Calu3 (cell line): ENCODE measurements at regions not wholly inside any gene's neighbourhood (a gene's known extent, or its start where the extent isn't known, plus 50 kb on each side); places are given as distances from the start of the nearest gene placed in this dataset.
"Not testable (repeated sequence)": the region's sequence is repeated elsewhere in the genome, so short reads cannot be mapped to it uniquely, and the experiment has no call there.

Source experiments
- BruUV-seq: library from RNA; stranded (reverse); fragments of 400-500 nt; replicated peaks from 2 replicates; lab custom pipeline; 2021; lab: Mats Ljungman, UMichigan
- CTCF ChIA-PET: fragments of 300-600 bp; sonication (Branson Sonifier 250); formaldehyde crosslinking; loops from one replicate; lab custom pipeline; 2022; ENCODE audit warnings: antibody characterized with exemption; lab: Charles Lee
- DNase-seq: peaks from one replicate; pipeline ENCODE4 v3.0.0; 2022
- H3K27ac Mint-ChIP-seq: one replicate; pipeline ENCODE4 v1.8.0; 2022; ENCODE audit warnings: mixed read lengths; ENCODE audit not compliant: unreplicated experiment
- H3K27me3 Mint-ChIP-seq: one replicate; pipeline ENCODE4 v1.8.0; 2022; ENCODE audit warnings: mixed read lengths; ENCODE audit not compliant: unreplicated experiment
- H3K36me3 Mint-ChIP-seq: one replicate; pipeline ENCODE4 v1.8.0; 2022; ENCODE audit warnings: mild to moderate bottlenecking, moderate library complexity, mixed read lengths; ENCODE audit not compliant: insufficient read depth, unreplicated experiment
- H3K4me1 Mint-ChIP-seq: one replicate; pipeline ENCODE4 v1.8.0; 2022; ENCODE audit warnings: mild to moderate bottlenecking, low read depth, mixed read lengths; ENCODE audit not compliant: unreplicated experiment
- H3K4me3 Mint-ChIP-seq: one replicate; pipeline ENCODE4 v1.8.0; 2022; ENCODE audit warnings: mild to moderate bottlenecking, low read depth, moderate library complexity, mixed read lengths; ENCODE audit not compliant: unreplicated experiment
- H3K9me3 Mint-ChIP-seq: one replicate; pipeline ENCODE4 v1.8.0; 2022; ENCODE audit warnings: low read depth, mixed read lengths; ENCODE audit not compliant: unreplicated experiment
- intact Hi-C: fragments of 100-400 bp; cut with micrococcal nuclease; formaldehyde crosslinking; loops from one replicate; pipeline ENCODE4 v1.10.0; 2022; ENCODE audit not compliant: unreplicated experiment

DNA sequence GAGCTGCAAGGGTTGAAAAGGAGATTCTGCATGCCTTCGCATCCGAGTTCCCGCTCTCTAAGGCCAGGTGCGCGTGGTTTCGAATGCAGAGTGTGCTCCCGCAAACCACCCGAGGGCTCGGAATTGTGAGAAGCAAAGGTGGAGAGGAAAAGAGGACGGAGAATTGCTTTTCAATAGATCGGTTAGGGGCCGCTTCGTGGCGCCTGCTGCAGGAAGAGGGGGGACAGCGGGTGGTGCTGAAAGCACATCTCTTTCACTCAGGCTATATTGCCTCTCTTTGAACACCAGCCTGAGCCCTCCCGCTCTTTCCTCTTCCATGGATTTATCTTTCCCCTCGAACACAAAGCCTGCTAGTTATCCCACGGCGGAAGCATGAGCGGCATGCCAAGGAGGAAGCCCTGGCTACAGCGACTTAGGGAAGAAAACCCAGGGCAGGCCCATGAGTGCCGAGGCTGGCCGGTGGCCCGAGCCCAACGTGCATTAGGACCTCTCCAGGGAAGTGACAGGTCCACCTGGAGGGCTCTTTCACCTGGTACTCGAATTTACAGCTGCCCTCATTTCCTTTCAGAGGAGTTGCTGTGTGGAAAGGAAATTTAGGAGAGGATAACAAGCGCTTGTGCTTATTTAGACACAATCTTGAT lies 353.0 kb upstream of the FOLH1 start:
- BruUV-seq, H3K4me1 Mint-ChIP-seq, H3K36me3 Mint-ChIP-seq, intact Hi-C loops, H3K9me3 Mint-ChIP-seq, H3K27ac Mint-ChIP-seq, H3K27me3 Mint-ChIP-seq, CTCF ChIA-PET, H3K4me3 Mint-ChIP-seq, DNase-seq: not testable (repeated sequence)

DNA sequence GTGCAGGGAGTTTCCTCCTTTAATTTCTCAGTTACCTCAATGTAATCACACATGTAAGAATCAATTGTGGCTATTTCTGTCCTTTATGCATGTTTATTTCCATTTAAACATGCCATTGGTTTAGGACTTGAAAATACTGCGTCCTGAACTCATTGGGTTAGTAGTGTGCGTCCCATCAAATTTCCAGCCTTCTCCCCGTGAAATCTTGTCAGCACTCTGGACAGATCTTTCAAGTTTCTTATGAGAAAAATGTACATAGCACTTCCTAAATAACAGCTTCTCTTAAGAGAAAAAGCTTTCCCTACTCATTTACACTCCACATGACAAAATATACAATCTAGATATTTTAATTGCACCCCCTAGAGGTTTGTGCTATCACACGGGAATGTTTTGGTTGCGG lies 353.9 kb upstream of the FOLH1 start:
- H3K36me3 Mint-ChIP-seq, H3K4me1 Mint-ChIP-seq, CTCF ChIA-PET, H3K4me3 Mint-ChIP-seq, intact Hi-C loops, DNase-seq, H3K9me3 Mint-ChIP-seq, H3K27me3 Mint-ChIP-seq, H3K27ac Mint-ChIP-seq, BruUV-seq: not testable (repeated sequence)

DNA sequence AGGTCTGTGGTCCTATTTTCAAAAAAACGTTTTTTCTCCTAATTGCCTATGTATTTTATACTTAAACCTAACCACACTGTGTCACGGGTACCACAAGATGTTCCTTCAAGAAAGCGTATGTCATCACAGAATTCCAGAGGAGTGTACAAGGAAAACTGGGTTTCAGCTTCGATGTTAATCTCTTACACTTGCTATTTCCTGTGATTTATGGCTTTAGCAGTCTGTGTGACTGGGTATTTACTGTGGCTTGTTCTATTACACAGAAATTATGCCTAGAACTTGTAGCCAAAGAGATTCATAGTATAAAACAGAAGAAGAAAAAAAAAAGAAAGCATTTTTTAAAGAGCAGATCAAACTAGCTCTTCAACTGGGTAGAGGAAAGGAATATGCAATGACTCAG lies 371.1 kb upstream of the FOLH1 start:
- H3K27ac Mint-ChIP-seq, H3K36me3 Mint-ChIP-seq, H3K27me3 Mint-ChIP-seq, H3K4me3 Mint-ChIP-seq, BruUV-seq, CTCF ChIA-PET, DNase-seq, intact Hi-C loops, H3K4me1 Mint-ChIP-seq: not testable (repeated sequence)
- H3K9me3 Mint-ChIP-seq, result peaks cover 11% of the 10 kb centered on the region

DNA sequence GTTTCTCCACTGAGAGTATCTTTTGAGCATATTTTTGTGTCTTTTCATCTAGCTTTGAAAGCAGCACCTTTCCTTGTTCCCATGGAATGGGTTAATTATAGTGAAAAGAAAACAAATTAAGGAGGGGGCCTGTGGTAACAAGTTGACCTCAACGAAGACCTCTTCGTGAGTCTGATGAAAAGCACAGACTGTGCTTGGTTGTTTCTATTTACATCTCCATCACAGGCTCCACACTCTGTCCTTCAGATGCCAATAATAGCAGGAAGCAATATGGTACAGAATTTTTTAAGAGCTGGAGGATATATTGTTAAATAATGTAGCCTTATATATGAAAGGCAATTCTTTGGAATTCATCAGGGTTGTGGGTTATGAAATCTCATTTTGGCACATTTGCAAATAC lies 366.7 kb upstream of the OR4C13 start:
- H3K27me3 Mint-ChIP-seq, intact Hi-C loops, H3K4me1 Mint-ChIP-seq, BruUV-seq, H3K9me3 Mint-ChIP-seq, H3K36me3 Mint-ChIP-seq, H3K27ac Mint-ChIP-seq, H3K4me3 Mint-ChIP-seq, DNase-seq, CTCF ChIA-PET: not testable (repeated sequence)

DNA sequence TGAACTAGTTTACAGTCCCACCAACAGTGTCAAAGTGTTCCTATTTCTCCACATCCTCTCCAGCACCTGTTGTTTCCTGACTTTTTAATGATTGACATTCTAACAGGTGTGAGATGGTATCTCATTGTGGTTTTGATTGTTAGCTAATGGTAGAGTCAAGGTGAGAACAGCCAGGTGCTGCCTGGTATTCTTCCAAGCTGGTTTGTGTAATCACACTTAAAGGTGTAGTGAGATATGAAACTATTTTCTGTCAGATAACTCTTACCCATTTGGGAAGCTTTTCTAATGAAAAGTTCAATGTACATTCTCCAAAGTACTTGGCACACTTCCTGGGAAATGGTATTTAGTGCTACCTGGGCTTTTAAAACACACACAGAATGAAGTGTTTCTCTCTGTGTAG lies 343.3 kb upstream of the OR4C13 start:
- CTCF ChIA-PET, H3K4me3 Mint-ChIP-seq: not testable (repeated sequence)

DNA sequence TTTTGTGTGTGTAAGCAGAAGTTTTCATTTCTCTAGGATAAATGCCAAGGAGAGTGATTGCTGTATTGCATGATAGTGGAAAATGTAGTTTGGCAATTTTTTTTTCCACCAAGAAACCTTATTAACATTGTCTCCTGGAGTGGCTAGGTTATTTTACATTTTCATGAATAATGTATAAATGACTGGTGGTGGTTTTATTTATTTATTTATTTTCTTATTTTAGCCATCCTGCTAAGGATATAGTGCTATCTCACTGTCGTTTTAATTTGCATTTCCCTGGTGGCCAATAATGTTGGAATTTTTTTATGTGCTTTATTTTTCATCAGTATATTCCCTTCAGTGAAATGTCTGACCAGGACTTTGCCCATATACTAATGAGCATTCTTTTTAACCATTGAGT lies 328.3 kb upstream of the OR4C13 start:
- DNase-seq, intact Hi-C loops, BruUV-seq, H3K4me3 Mint-ChIP-seq, H3K4me1 Mint-ChIP-seq, H3K36me3 Mint-ChIP-seq, H3K27me3 Mint-ChIP-seq, CTCF ChIA-PET, H3K27ac Mint-ChIP-seq: not testable (repeated sequence)
- H3K9me3 Mint-ChIP-seq, result peaks cover 17% of the 10 kb centered on the region

More for the DNA sequence above, 343.3 kb upstream of the OR4C13 start:
- H3K9me3 Mint-ChIP-seq, BruUV-seq, intact Hi-C loops, DNase-seq, H3K36me3 Mint-ChIP-seq, H3K4me1 Mint-ChIP-seq, H3K27ac Mint-ChIP-seq, H3K27me3 Mint-ChIP-seq: not testable (repeated sequence)

DNA sequence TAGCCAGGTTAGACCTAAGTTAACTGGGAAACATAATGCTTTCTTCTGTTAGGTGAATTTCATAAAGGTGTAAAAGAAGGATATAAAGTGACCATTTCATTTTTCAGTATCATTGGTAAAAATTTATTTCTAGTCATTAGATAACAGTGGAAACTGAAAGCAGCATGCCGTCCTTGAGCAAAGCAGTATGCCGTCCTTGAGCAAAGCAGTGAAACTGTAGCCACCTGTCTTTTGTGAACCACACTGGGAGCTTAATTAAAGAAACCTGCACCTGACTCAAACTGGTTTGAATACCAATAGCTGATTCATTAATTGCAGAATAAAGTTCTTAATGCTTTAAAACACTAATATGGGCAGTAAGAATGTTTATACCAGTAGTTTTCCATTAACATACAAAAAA lies 281.5 kb upstream of the OR4C13 start:
- H3K27me3 Mint-ChIP-seq, H3K36me3 Mint-ChIP-seq, intact Hi-C loops, H3K4me3 Mint-ChIP-seq, DNase-seq, BruUV-seq, H3K27ac Mint-ChIP-seq, CTCF ChIA-PET, H3K4me1 Mint-ChIP-seq: not testable (repeated sequence)
- peaks cover 15% of the 10 kb centered on the region for H3K9me3 Mint-ChIP-seq

DNA sequence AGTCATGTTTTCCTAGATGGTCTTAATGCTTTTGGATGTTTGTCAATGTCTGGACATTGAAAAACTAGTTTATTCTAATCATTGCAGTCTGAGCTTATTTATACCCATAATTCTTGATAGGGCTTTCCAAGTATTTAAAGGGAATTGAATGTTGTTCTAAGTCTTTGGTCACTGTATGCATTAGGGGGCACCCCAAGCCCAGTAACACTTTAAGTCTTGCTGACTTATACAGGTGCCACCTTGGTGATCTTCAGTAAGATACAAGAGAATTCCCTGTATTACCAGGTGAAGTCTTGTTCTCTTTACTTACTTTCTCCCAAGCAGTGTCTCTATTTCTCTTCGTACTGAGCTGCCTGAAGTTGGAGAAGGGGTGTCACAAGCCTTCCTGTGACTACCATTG lies 250.1 kb upstream of the OR4C13 start:
- CTCF ChIA-PET, BruUV-seq, intact Hi-C loops, H3K36me3 Mint-ChIP-seq, DNase-seq, H3K4me1 Mint-ChIP-seq, H3K27me3 Mint-ChIP-seq, H3K27ac Mint-ChIP-seq, H3K4me3 Mint-ChIP-seq: not testable (repeated sequence)
- peaks cover 12% of the 10 kb centered on the region for H3K9me3 Mint-ChIP-seq

DNA sequence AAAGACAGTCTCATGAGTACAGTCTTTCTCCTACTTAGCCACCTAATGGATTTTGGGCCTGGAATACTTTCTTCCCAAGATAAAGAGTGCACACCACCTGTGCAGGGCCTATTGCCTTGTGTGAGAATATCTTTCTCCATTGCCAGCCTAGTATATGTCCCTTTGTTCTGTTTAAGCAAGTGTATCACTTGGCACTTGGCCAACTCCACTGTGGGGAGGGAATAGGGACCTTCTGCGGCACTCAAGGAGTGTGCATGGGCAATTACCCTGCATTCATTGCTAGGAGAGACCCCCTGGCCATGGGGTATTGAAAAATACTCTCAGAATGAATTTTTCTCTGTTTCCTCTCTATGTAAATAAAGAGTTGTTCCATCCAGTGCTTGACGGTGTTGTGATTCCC lies 201.7 kb upstream of the OR4C13 start:
- BruUV-seq, H3K4me1 Mint-ChIP-seq, DNase-seq, CTCF ChIA-PET, H3K27me3 Mint-ChIP-seq, H3K36me3 Mint-ChIP-seq, H3K27ac Mint-ChIP-seq, intact Hi-C loops, H3K4me3 Mint-ChIP-seq: not testable (repeated sequence)
- H3K9me3 Mint-ChIP-seq, result peaks cover 13% of the 10 kb centered on the region

DNA sequence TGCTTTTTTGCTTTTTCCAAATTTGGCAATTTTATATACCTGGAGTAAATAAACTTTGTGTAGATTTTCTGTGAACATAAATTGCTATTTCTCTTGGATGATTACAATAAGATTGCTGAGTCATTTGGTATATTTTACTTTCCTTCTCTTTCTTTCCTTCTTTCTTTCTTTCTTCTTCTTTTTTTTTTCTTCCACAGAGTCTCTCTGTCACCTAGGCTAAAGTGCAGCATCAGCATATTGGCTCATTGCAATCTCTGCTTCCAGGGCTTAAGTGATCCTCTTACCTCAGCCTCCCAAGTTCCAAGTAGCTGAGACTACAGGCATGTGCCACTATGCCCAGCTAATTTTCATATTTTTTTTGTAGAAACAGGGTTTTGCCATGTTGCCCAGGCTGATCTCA lies 201.2 kb upstream of the OR4C13 start:
- H3K36me3 Mint-ChIP-seq, H3K27me3 Mint-ChIP-seq, DNase-seq, BruUV-seq, intact Hi-C loops, CTCF ChIA-PET, H3K4me3 Mint-ChIP-seq, H3K27ac Mint-ChIP-seq, H3K4me1 Mint-ChIP-seq: not testable (repeated sequence)
- H3K9me3 Mint-ChIP-seq, result peaks cover 13% of the 10 kb centered on the region
